Neural cell (in vitro differentiated cells): ENCODE measurements at regions not wholly inside any gene's neighbourhood (a gene's known extent, or its start where the extent isn't known, plus 50 kb on each side); places are given as distances from the start of the nearest gene placed in this dataset.

Source experiments
- H2AFZ ChIP-seq: fragments of 200-600, 300-800 bp; sonication (generic), shearing (Covaris generic); 2 replicates; pipeline ENCODE4 v1.6.0; 2014; ENCODE audit warnings: low read depth, mild to moderate bottlenecking, antibody characterized with exemption, low read length, moderate library complexity
- H3F3A ChIP-seq: fragments of 200-600 bp; shearing (Covaris generic); 2 replicates; pipeline ENCODE4 v1.6.1; 2016; ENCODE audit warnings: mild to moderate bottlenecking, moderate library complexity, mixed read lengths, antibody characterized with exemption, low read length; ENCODE audit not compliant: insufficient read depth, poor library complexity, severe bottlenecking
- H3K27ac ChIP-seq: fragments of 200-600, 300-800 bp; sonication (generic), shearing (Covaris generic); 2 replicates; pipeline ENCODE4 v1.5.1; 2014; ENCODE audit warnings: mild to moderate bottlenecking, low read length, moderate library complexity
- H3K27me3 ChIP-seq: fragments of 300-800, 200-600 bp; sonication (generic), shearing (Covaris generic); 2 replicates; pipeline ENCODE4 v1.6.0; 2014; ENCODE audit warnings: mild to moderate bottlenecking, low read depth, low read length, moderate library complexity; ENCODE audit not compliant: insufficient read depth
- H3K36me3 ChIP-seq: fragments of 300-800, 200-600 bp; sonication (generic), shearing (Covaris generic); 2 replicates; pipeline ENCODE4 v1.5.1; 2014; ENCODE audit warnings: mild to moderate bottlenecking, antibody characterized with exemption, low read length, moderate library complexity; ENCODE audit not compliant: insufficient read depth
- H3K4me2 ChIP-seq: fragments of 300-800, 200-600 bp; sonication (generic), shearing (Covaris generic); 2 replicates; pipeline ENCODE4 v1.6.0; 2014; ENCODE audit warnings: mild to moderate bottlenecking, low read length
- H3K4me3 ChIP-seq: fragments of 300-800, 200-600 bp; sonication (generic), shearing (Covaris generic); 2 replicates; pipeline ENCODE4 v1.5.1; 2014; ENCODE audit warnings: mild to moderate bottlenecking, low read length, moderate library complexity
- H3K79me2 ChIP-seq: fragments of 200-600 bp; shearing (Covaris generic); replicated peaks from 2 replicates; pipeline ENCODE4 v1.6.0; 2014; ENCODE audit warnings: mild to moderate bottlenecking, low read length, moderate library complexity; ENCODE audit not compliant: insufficient read depth
- H3K9ac ChIP-seq: fragments of 300-800, 200-600 bp; sonication (generic), shearing (Covaris generic); 2 replicates; pipeline ENCODE4 v1.6.1; 2016; ENCODE audit warnings: mild to moderate bottlenecking, low read length, mixed read lengths
- H3K9me2 ChIP-seq: fragments of 200-600 bp; shearing (Covaris generic); 2 replicates; pipeline ENCODE4 v1.6.1; 2016; ENCODE audit warnings: mild to moderate bottlenecking, low read length, mixed read lengths; ENCODE audit not compliant: insufficient read depth
- H3K9me3 ChIP-seq: fragments of 200-600, 300-800 bp; sonication (generic), shearing (Covaris generic); 2 replicates; pipeline ENCODE4 v1.6.1; 2016; ENCODE audit warnings: mild to moderate bottlenecking, mixed run types, low read length, moderate library complexity, mixed read lengths
- H4K20me1 ChIP-seq: fragments of 200-600 bp; shearing (Covaris generic); 2 replicates; pipeline ENCODE4 v1.6.1; 2016; ENCODE audit warnings: mild to moderate bottlenecking, mixed run types; ENCODE audit not compliant: insufficient read depth
- EP300 ChIP-seq: fragments of 450-650 bp; conservative IDR thresholded peaks from 2 replicates; pipeline ENCODE4 v1.6.1; 2014; ENCODE audit warnings: antibody characterized with exemption, mild to moderate bottlenecking, moderate library complexity; ENCODE audit not compliant: poor library complexity, severe bottlenecking
- EZH2 ChIP-seq: fragments of 200-600, 300-800 bp; shearing (Covaris generic), sonication (generic); IDR thresholded peaks from 2 replicates; pipeline ENCODE4 v1.6.1; 2014; ENCODE audit warnings: antibody characterized with exemption, low read length, borderline replicate concordance, mild to moderate bottlenecking; ENCODE audit not compliant: insufficient read depth, poor library complexity, severe bottlenecking
- MXI1 ChIP-seq: fragments of 450-650 bp; conservative IDR thresholded peaks from 2 replicates; pipeline ENCODE4 v1.6.1; 2014; ENCODE audit warnings: antibody characterized with exemption, mild to moderate bottlenecking; ENCODE audit not compliant: poor library complexity, severe bottlenecking
- POLR2AphosphoS5 ChIP-seq: IDR thresholded peaks from 2 replicates; pipeline ENCODE4 v1.6.1; 2012
- RAD21 ChIP-seq: fragments of 450-650 bp; conservative IDR thresholded peaks from 2 replicates; pipeline ENCODE4 v1.6.1; 2014; ENCODE audit warnings: antibody characterized with exemption, mild to moderate bottlenecking, moderate library complexity
- SMC3 ChIP-seq: fragments of 450-650 bp; conservative IDR thresholded peaks from 2 replicates; pipeline ENCODE4 v1.6.1; 2014; ENCODE audit warnings: antibody characterized with exemption, mild to moderate bottlenecking, moderate library complexity; ENCODE audit not compliant: poor library complexity
- TAF1 ChIP-seq: IDR thresholded peaks from 2 replicates; pipeline ENCODE4 v1.6.1; 2012; ENCODE audit warnings: low read depth
- TF ChIP-seq, protein P1 (sequence below): fragments of 450-650 bp; IDR thresholded peaks from 2 replicates; pipeline ENCODE4 v1.5.1; 2014; ENCODE audit warnings: antibody characterized with exemption, mild to moderate bottlenecking, moderate library complexity; ENCODE audit not compliant: poor library complexity, severe bottlenecking
- TF ChIP-seq, protein P2 (sequence below): IDR thresholded peaks from 2 replicates; pipeline ENCODE4 v1.6.1; 2012; ENCODE audit warnings: borderline replicate concordance

DNA sequence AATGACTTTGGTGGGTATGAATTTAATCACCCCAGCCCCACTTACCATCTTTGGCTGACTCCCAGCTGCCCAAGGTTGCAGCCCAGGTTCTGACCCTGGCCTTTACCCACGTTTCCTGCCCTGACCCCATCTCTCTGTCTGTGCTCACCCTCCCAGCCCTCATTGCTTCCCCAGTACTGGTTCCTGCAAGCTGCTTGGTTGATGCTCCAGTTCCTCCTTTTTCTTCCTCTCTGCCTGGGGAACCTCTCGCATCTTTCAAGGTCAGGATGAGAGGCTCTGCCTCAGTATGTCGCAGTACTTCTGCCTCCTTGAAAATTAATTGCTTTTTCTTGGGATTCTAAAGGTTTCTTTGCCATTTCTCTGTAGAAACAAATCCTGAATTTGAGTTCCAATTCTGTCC lies 263.8 kb upstream of the ZNF32 start:
- no peak overlapping the region for H3K27ac ChIP-seq
- H3K27me3 ChIP-seq = no peaks in the 10 kb centered on the region
- no peaks in the 10 kb centered on the region for H4K20me1 ChIP-seq
- H3K36me3 ChIP-seq = no peaks in the 10 kb centered on the region
- no peaks in the 10 kb centered on the region for H3K79me2 ChIP-seq
- no peak overlapping the region for H3K4me2 ChIP-seq
- no peaks in the 10 kb centered on the region for H3K9me3 ChIP-seq
- no peak overlapping the region for H3K4me3 ChIP-seq
- H3K9me2 ChIP-seq = no peaks in the 10 kb centered on the region
- H2AFZ ChIP-seq = no peak overlapping the region
- no peak for TF ChIP-seq SMC3
- TF ChIP-seq MXI1 = no peak
- TF ChIP-seq, protein P1, sequence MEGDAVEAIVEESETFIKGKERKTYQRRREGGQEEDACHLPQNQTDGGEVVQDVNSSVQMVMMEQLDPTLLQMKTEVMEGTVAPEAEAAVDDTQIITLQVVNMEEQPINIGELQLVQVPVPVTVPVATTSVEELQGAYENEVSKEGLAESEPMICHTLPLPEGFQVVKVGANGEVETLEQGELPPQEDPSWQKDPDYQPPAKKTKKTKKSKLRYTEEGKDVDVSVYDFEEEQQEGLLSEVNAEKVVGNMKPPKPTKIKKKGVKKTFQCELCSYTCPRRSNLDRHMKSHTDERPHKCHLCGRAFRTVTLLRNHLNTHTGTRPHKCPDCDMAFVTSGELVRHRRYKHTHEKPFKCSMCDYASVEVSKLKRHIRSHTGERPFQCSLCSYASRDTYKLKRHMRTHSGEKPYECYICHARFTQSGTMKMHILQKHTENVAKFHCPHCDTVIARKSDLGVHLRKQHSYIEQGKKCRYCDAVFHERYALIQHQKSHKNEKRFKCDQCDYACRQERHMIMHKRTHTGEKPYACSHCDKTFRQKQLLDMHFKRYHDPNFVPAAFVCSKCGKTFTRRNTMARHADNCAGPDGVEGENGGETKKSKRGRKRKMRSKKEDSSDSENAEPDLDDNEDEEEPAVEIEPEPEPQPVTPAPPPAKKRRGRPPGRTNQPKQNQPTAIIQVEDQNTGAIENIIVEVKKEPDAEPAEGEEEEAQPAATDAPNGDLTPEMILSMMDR = no peak
- TF ChIP-seq EP300 = no peak
- TF ChIP-seq TAF1 = no peak
- TF ChIP-seq RAD21 = no peak
- TF ChIP-seq, protein P2, sequence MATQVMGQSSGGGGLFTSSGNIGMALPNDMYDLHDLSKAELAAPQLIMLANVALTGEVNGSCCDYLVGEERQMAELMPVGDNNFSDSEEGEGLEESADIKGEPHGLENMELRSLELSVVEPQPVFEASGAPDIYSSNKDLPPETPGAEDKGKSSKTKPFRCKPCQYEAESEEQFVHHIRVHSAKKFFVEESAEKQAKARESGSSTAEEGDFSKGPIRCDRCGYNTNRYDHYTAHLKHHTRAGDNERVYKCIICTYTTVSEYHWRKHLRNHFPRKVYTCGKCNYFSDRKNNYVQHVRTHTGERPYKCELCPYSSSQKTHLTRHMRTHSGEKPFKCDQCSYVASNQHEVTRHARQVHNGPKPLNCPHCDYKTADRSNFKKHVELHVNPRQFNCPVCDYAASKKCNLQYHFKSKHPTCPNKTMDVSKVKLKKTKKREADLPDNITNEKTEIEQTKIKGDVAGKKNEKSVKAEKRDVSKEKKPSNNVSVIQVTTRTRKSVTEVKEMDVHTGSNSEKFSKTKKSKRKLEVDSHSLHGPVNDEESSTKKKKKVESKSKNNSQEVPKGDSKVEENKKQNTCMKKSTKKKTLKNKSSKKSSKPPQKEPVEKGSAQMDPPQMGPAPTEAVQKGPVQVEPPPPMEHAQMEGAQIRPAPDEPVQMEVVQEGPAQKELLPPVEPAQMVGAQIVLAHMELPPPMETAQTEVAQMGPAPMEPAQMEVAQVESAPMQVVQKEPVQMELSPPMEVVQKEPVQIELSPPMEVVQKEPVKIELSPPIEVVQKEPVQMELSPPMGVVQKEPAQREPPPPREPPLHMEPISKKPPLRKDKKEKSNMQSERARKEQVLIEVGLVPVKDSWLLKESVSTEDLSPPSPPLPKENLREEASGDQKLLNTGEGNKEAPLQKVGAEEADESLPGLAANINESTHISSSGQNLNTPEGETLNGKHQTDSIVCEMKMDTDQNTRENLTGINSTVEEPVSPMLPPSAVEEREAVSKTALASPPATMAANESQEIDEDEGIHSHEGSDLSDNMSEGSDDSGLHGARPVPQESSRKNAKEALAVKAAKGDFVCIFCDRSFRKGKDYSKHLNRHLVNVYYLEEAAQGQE = no peak
- no peak for TF ChIP-seq EZH2
- TF ChIP-seq POLR2AphosphoS5 = no peak
- H3K9ac ChIP-seq = no peak overlapping the region
- no peaks in the 10 kb centered on the region for H3F3A ChIP-seq

DNA sequence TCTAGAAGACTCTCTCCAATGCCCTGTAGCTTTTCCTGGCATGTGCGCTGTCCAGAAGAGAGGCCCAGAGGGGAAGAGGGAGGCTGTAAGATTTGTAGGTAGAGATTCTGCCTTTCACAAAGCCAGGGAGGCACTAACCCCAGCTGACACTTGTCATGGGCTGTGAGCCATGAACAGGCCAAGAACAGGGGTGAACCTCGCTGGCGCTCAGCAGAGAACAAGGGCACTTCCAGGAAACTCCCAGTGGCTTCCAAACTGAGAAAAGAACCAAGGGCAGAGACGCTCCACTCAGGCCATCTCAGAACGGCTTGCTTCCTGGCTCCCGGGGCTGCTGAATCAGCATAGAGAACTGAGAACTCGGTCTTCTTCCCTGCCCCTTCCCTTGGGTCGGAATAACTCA lies 257.8 kb upstream of the ZNF32 start:
- Histone ChIP-seq H3K4me2 (no peak overlapping the region), H3K4me3 (no peak overlapping the region), H3F3A (no peaks in the 10 kb centered on the region), H3K79me2 (no peaks in the 10 kb centered on the region), H3K36me3 (no peaks in the 10 kb centered on the region), H2AFZ (no peak overlapping the region), H4K20me1 (no peaks in the 10 kb centered on the region), H3K9me3 (no peaks in the 10 kb centered on the region), H3K9ac (no peak overlapping the region), H3K9me2 (no peaks in the 10 kb centered on the region), H3K27me3 (no peaks in the 10 kb centered on the region), H3K27ac (no peak overlapping the region)
- no peak for TF ChIP-seq SMC3
- no peak for TF ChIP-seq EP300
- TF ChIP-seq MXI1 = no peak
- no peak for TF ChIP-seq RAD21
- TF ChIP-seq, protein P1 = no peak
- TF ChIP-seq TAF1 = no peak
- no peak for TF ChIP-seq POLR2AphosphoS5
